Heart left ventricle (tissue), 16 donors: ENCODE measurements at regions not wholly inside any gene's neighbourhood (a gene's known extent, or its start where the extent isn't known, plus 50 kb on each side); places are given as distances from the start of the nearest gene placed in this dataset.

Experiments used
- ATAC-seq, 4 donors: fragments of 200-7000 bp; cut with Tn5 transposase; one replicate each; pipeline ENCODE4 v1.9.1; 2020 to 2022; ENCODE audit warnings: moderate library complexity in 4 of 4, mild to moderate bottlenecking in 3 of 4, moderate number of reproducible peaks in 1 of 4
- DNase-seq, 5 donors: peaks; one replicate each; pipeline ENCODE4 v3.0.0-alpha.2; 2020
- H3K27ac ChIP-seq, 12 donors: fragments of 200-600 bp; sonication (generic) in 4 of 12; one replicate each; pipeline versions ENCODE4 v1.5.0 to v1.8.0; 2016 to 2022; ENCODE audit warnings: mild to moderate bottlenecking in 2 of 12
- H3K27me3 ChIP-seq, 9 donors: fragments of 200-600 bp; sonication (generic) in 2 of 9; one replicate each; pipeline versions ENCODE4 v1.5.1 to v1.8.0; 2016 to 2022; ENCODE audit warnings: mild to moderate bottlenecking in 3 of 9
- H3K36me3 ChIP-seq, 9 donors: fragments of 200-600 bp; sonication (generic) in 2 of 9; one replicate each; pipeline versions ENCODE4 v1.5.0 to v1.8.0; 2018 to 2022; ENCODE audit warnings: mild to moderate bottlenecking in 2 of 9
- H3K4me1 ChIP-seq, 12 donors: fragments of 200-600 bp; sonication (generic) in 4 of 12; one replicate each; pipeline versions ENCODE4 v1.5.0 to v1.8.0; 2016 to 2022; ENCODE audit warnings: mild to moderate bottlenecking in 3 of 12
- H3K4me3 ChIP-seq, 12 donors: fragments of 200-600 bp; sonication (generic) in 4 of 12; one replicate each; pipeline versions ENCODE4 v1.5.0 to v1.8.0; 2017 to 2022; ENCODE audit warnings: mild to moderate bottlenecking in 9 of 12, moderate library complexity in 4 of 12
- H3K9me3 ChIP-seq, 12 donors: fragments of 200-600 bp; sonication (generic) in 4 of 12; one replicate each; pipeline versions ENCODE4 v1.5.0 to v1.8.0; 2016 to 2022; ENCODE audit warnings: mild to moderate bottlenecking in 1 of 12
- CTCF ChIP-seq, 12 donors: fragments of 200-600 bp; sonication (generic) in 4 of 12; IDR thresholded peaks; one replicate each; pipeline versions ENCODE4 v1.5.0 to v1.8.0; 2018 to 2022; ENCODE audit warnings: antibody characterized with exemption in 12 of 12, mild to moderate bottlenecking in 5 of 12
- POLR2A ChIP-seq, 2 donors: fragments of 450-650 bp; IDR thresholded peaks; one replicate each; pipeline ENCODE4 v1.6.1; 2017; ENCODE audit warnings: antibody characterized with exemption in 2 of 2, mild to moderate bottlenecking in 2 of 2, moderate library complexity in 2 of 2
- WGBS, 4 donors: extraction: QIAGEN DNeasy Blood & Tissue Kit in 2 of 4; methylation state at CpG; one replicate each; pipeline versions ENCODE4 v1.1.5 to v1.1.7; 2013 to 2018; 5-methylcytosine and 5-hydroxymethylcytosine counted together
- intact Hi-C, 10 donors: fragments of 100-400 bp; cut with DNase I; formaldehyde crosslinking; loops; one replicate each; pipeline versions ENCODE4 v1.11.1 to v1.14.2; 2022
- donor health status: ischemic (EF 13 %, LVEDD 7.1; RV severe dilation, severe dysfunction).
- donor health status: healthy with polysubstance abuse.
- donor health status: DM: no; HTN: yes; CAD: no.
- donor health status: DM: no; HTN: no; CAD: no.
- donor health status: ischemic (EF 25% LVEDD 6.9; RV normal size, moderate dysfunction).
- donor health status: ischemic (EF 25% LVEDD 5.7; RV mildly dilated, moderate dysfunction).
- donor health status: healthy.
- donor health status: DM: yes; HTN: yes; CAD: no.
- donor health status: ischemic (EF 35%, LVEDD 5.7; RV mildly dilated, moderate dysfunction).
- donor health status: nonischemic (EF 11% LVEDD 7.7; RV severe dilation, severe dysfunction).
- donor health status: DM: yes; HTN: yes; CAD: no.
- donor health status: PGD.
- donor health status: ischemic (EF 29% LVEDD 5.4; RV normal size, mild dysfunction).
- donor health status: nonischemic (EF 23%, LVEDD 6.1; RV moderate dilation, normal function).

DNA sequence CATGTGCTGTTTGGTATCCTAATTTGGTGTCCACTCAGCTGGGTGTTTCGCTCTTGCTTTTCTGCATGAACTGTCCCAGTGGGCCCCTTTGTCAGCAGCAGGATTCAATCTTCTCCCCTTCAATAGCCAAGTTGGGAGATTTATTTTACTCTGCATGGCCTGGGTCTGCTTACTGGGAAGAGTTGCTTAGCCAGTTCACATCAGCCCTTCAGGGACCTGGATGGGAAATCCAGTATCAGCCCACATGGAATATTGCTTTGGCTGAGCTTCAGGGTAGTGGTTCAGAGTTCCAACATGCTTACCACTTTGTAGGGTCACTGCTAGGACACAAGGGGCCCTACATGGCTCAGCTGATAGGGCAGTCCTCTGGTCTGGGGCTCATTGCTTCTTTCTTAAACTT, 93.0 kb upstream of the BOC start:
- 65 to 88% (median 81%) methylated on average over 1 of the region's 1 CpG for WGBS, 4 donors
- DNase-seq: peak in 1 of 5 donors; percentile 15
- ATAC-seq: peak in 2 of 4 donors; percentile 11 to 16
- no peaks in the 10 kb centered on the region for H3K27me3 ChIP-seq
- no peak overlapping the region for H3K4me3 ChIP-seq
- no peak for TF ChIP-seq POLR2A (IDR thresholded peaks at IDR 0.05)
- no peak for TF ChIP-seq CTCF (IDR thresholded peaks at IDR 0.05)
- H3K4me1 ChIP-seq: peaks cover 0 to 14% (median 3%) of the 10 kb centered on the region in 12 donors
- H3K9me3 ChIP-seq: no peaks in the 10 kb centered on the region
- H3K27ac ChIP-seq: peak overlapping the region in 9 of 12 donors; percentile 1 to 78 (median 61)
- intact Hi-C loops: no loop called here
- H3K36me3 ChIP-seq: no peaks in the 10 kb centered on the region

GRCh38 chr3:113124256-113124830, 87.0 kb upstream of the BOC start:
- ATAC-seq (no peak), DNase-seq (no peak)
- TF ChIP-seq POLR2A (IDR thresholded peaks at IDR 0.05) (no peak), CTCF (IDR thresholded peaks at IDR 0.05) (no peak)
- no peaks in the 10 kb centered on the region for H3K9me3 ChIP-seq
- 93 to 98% (median 97%) methylated on average over 13 of the region's 13 CpGs for WGBS, 4 donors
- no peak overlapping the region for H3K4me3 ChIP-seq
- no peaks in the 10 kb centered on the region for H3K4me1 ChIP-seq
- H3K27ac ChIP-seq: no peak overlapping the region
- no peaks in the 10 kb centered on the region for H3K36me3 ChIP-seq
- H3K27me3 ChIP-seq: no peaks in the 10 kb centered on the region
- intact Hi-C loops: no loop called here

DNA sequence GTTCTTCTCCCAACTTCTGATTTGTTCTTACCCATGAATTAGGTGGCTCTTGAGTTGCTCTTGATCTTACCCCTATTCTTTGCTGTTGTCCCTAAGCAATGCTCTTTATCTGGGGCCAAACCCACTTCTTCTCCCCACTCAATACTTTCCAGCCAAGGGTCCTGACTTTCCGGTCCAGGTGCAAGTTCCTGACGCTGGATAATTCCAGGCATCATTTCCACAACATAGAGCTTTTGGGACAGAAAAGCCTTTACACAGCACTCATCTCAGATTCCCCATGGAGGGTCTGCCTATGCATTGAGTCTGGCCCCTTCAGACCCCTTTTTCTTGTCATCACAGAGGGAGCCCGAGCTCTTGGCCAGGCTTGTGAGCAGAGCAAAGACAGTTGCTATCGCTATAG, 85.4 kb upstream of the BOC start:
- no peak for ATAC-seq
- intact Hi-C loops: no loop called here
- 94 to 96% (median 95%) methylated on average over 3 to 4 of the region's 4 CpGs for WGBS, 4 donors
- Histone ChIP-seq H3K4me3 (no peak overlapping the region), H3K27me3 (no peaks in the 10 kb centered on the region), H3K9me3 (no peaks in the 10 kb centered on the region), H3K4me1 (no peaks in the 10 kb centered on the region), H3K27ac (no peak overlapping the region), H3K36me3 (no peaks in the 10 kb centered on the region)
- no peak for TF ChIP-seq POLR2A (IDR thresholded peaks at IDR 0.05)
- TF ChIP-seq CTCF (IDR thresholded peaks at IDR 0.05): no peak
- DNase-seq: no peak

- ATAC-seq (no peak), DNase-seq (no peak)
- WGBS, 4 donors: 80 to 84% (median 81%) methylated on average over 9 of the region's 9 CpGs
- TF ChIP-seq POLR2A (IDR thresholded peaks at IDR 0.05): no peak
- TF ChIP-seq CTCF (IDR thresholded peaks at IDR 0.05): no peak
- H3K4me3 ChIP-seq: no peak overlapping the region
- H3K9me3 ChIP-seq: no peaks in the 10 kb centered on the region
- intact Hi-C loops: no loop called here
- H3K4me1 ChIP-seq: no peaks in the 10 kb centered on the region
- no peaks in the 10 kb centered on the region for H3K36me3 ChIP-seq
- no peaks in the 10 kb centered on the region for H3K27me3 ChIP-seq
- no peak overlapping the region for H3K27ac ChIP-seq
These were observed 82.9 kb upstream of the BOC start for GRCh38 chr3:113128386-113129015.
